ENCODE measurements at regions not wholly inside any gene's neighbourhood (a gene's known extent, or its start where the extent isn't known, plus 50 kb on each side); places are given as distances from the start of the nearest gene placed in this dataset.

DNA sequence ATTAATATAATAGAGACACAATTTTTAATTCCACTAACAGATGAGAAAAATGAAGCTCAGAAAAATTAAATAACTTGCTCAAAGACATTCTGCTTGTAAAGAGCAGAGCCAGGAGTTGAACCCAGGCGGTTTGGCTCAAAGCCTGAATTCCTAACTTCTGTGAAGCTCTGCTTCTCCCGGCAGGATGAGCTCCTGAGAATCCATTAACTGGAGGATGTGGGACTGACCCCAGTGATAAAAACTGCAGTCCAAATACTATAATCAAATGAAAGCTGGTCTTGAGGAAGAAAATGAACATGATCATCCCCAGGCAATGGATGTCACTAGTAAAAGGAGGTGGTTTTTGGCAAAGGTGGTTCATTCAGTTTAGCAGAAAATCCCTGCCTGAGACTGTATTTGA, 898.2 kb downstream of the CCSER2 start:
- H3K79me2 ChIP-seq (ENCODE audit: insufficient read depth, low read length), result no peaks in the 10 kb centered on the region
- no peak overlapping the region for H3K27ac ChIP-seq (ENCODE audit: low read depth, low read length)
- no peaks in the 10 kb centered on the region for H3K27me3 ChIP-seq (ENCODE audit: low read length)
- H3K9me2 ChIP-seq (replicated peaks; ENCODE audit: insufficient read depth, low read length), result no peaks in the 10 kb centered on the region
- no peak overlapping the region for H3K4me2 ChIP-seq (ENCODE audit: low read depth, low read length, poor library complexity, severe bottlenecking)
- H3K4me3 ChIP-seq (ENCODE audit: insufficient read depth, low read length, poor library complexity, severe bottlenecking), result no peak overlapping the region
- TF ChIP-seq, protein P1, sequence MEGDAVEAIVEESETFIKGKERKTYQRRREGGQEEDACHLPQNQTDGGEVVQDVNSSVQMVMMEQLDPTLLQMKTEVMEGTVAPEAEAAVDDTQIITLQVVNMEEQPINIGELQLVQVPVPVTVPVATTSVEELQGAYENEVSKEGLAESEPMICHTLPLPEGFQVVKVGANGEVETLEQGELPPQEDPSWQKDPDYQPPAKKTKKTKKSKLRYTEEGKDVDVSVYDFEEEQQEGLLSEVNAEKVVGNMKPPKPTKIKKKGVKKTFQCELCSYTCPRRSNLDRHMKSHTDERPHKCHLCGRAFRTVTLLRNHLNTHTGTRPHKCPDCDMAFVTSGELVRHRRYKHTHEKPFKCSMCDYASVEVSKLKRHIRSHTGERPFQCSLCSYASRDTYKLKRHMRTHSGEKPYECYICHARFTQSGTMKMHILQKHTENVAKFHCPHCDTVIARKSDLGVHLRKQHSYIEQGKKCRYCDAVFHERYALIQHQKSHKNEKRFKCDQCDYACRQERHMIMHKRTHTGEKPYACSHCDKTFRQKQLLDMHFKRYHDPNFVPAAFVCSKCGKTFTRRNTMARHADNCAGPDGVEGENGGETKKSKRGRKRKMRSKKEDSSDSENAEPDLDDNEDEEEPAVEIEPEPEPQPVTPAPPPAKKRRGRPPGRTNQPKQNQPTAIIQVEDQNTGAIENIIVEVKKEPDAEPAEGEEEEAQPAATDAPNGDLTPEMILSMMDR (IDR thresholded peaks at IDR 0.05; ENCODE audit: insufficient read depth, low read length, poor library complexity, severe bottlenecking), result no peak
- TF ChIP-seq EZH2phosphoT487 (conservative IDR thresholded peaks at IDR 0.05; ENCODE audit: low read length), result no peak
- no peak overlapping the region for H3K9ac ChIP-seq (ENCODE audit: low read length)
- H4K20me1 ChIP-seq (ENCODE audit: low read depth, low read length), result no peaks in the 10 kb centered on the region
- no peaks in the 10 kb centered on the region for H3F3A ChIP-seq (ENCODE audit: insufficient read depth)
- H2AFZ ChIP-seq (ENCODE audit: low read depth, low read length, severe bottlenecking), result no peak overlapping the region
- no peaks in the 10 kb centered on the region for H3K9me3 ChIP-seq (ENCODE audit: insufficient read depth, low read length)
- H3K36me3 ChIP-seq (ENCODE audit: low read length), result no peaks in the 10 kb centered on the region

DNA sequence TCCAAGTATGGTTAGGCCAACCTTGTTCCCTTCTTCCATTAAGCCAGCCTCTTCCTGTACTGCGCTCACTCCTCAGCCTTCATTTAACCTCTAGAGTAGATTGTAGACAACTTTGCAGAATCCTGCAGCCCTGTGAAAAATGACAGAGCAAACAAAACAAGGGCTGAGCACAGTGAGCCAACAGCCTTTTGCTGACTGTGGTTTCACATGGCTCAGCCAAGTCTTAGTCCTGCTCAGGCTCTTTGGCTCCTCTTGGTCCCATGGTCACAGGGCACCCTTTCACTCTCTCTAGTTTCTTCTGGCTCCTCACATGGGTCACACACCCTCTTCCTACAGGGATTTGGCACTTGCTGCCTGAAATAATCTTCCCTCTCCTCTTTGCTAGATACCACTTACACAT, 900.3 kb downstream of the CCSER2 start:
- H3K9me2 ChIP-seq (replicated peaks; ENCODE audit: insufficient read depth, low read length), result no peaks in the 10 kb centered on the region
- no peaks in the 10 kb centered on the region for H3K79me2 ChIP-seq (ENCODE audit: insufficient read depth, low read length)
- H2AFZ ChIP-seq (ENCODE audit: low read depth, low read length, severe bottlenecking), result no peak overlapping the region
- no peak overlapping the region for H3K4me3 ChIP-seq (ENCODE audit: insufficient read depth, low read length, poor library complexity, severe bottlenecking)
- H3F3A ChIP-seq (ENCODE audit: insufficient read depth), result no peaks in the 10 kb centered on the region
- H3K9me3 ChIP-seq (ENCODE audit: insufficient read depth, low read length), result no peaks in the 10 kb centered on the region
- H3K27ac ChIP-seq (ENCODE audit: low read depth, low read length), result no peak overlapping the region
- no peak for TF ChIP-seq EZH2phosphoT487 (conservative IDR thresholded peaks at IDR 0.05; ENCODE audit: low read length)
- TF ChIP-seq, protein P1 (IDR thresholded peaks at IDR 0.05; ENCODE audit: insufficient read depth, low read length, poor library complexity, severe bottlenecking), result no peak
- H3K36me3 ChIP-seq (ENCODE audit: low read length), result no peaks in the 10 kb centered on the region
- H3K4me2 ChIP-seq (ENCODE audit: low read depth, low read length, poor library complexity, severe bottlenecking), result no peak overlapping the region
- no peaks in the 10 kb centered on the region for H3K27me3 ChIP-seq (ENCODE audit: low read length)
- no peaks in the 10 kb centered on the region for H4K20me1 ChIP-seq (ENCODE audit: low read depth, low read length)
- H3K9ac ChIP-seq (ENCODE audit: low read length), result no peak overlapping the region

DNA sequence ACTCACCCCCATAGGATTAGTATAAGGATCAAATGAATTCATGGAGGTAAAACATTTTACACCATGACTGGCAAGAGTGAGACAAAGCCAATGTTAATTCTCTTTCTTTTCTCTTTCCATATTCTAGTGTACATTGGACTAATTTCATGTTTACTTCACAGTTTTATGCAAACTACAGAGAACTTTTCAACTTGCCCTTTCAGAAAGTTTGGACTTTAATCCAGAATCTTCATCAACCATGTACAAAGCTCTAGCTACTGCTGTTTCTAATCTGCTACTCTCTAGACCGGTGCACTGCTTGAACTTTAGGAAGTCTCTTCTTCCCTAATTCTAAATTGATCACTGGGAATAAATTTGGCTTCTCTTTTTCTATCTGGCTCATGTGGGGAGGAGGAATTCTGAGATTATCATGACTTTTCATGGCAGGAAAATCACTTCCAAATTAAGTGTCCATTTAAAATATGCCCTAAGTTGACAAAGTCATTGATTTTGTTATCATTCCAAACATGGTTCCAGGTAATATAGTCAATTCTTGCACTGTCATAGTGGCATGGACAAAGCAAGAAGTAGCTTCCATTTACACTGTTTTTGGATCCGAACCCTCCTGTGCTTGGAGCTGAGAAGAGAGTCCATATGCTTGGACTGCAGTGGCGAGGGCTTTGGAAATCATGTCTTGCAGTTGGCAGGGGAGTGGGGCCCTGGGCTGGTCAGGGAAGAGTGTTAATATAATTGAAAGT, 903.3 kb downstream of the CCSER2 start:
- H3K36me3 ChIP-seq (ENCODE audit: low read length), result no peaks in the 10 kb centered on the region
- no peaks in the 10 kb centered on the region for H3F3A ChIP-seq (ENCODE audit: insufficient read depth)
- no peaks in the 10 kb centered on the region for H3K27me3 ChIP-seq (ENCODE audit: low read length)
- H3K4me2 ChIP-seq (ENCODE audit: low read depth, low read length, poor library complexity, severe bottlenecking), result no peak overlapping the region
- H3K4me3 ChIP-seq (ENCODE audit: insufficient read depth, low read length, poor library complexity, severe bottlenecking), result no peak overlapping the region
- no peaks in the 10 kb centered on the region for H4K20me1 ChIP-seq (ENCODE audit: low read depth, low read length)
- H3K79me2 ChIP-seq (ENCODE audit: insufficient read depth, low read length), result no peaks in the 10 kb centered on the region
- H3K9me3 ChIP-seq (ENCODE audit: insufficient read depth, low read length), result no peaks in the 10 kb centered on the region
- TF ChIP-seq EZH2phosphoT487 (conservative IDR thresholded peaks at IDR 0.05; ENCODE audit: low read length), result no peak
- H2AFZ ChIP-seq (ENCODE audit: low read depth, low read length, severe bottlenecking), result no peak overlapping the region
- H3K27ac ChIP-seq (ENCODE audit: low read depth, low read length), result no peak overlapping the region
- H3K9ac ChIP-seq (ENCODE audit: low read length), result no peak overlapping the region
- no peaks in the 10 kb centered on the region for H3K9me2 ChIP-seq (replicated peaks; ENCODE audit: insufficient read depth, low read length)

DNA sequence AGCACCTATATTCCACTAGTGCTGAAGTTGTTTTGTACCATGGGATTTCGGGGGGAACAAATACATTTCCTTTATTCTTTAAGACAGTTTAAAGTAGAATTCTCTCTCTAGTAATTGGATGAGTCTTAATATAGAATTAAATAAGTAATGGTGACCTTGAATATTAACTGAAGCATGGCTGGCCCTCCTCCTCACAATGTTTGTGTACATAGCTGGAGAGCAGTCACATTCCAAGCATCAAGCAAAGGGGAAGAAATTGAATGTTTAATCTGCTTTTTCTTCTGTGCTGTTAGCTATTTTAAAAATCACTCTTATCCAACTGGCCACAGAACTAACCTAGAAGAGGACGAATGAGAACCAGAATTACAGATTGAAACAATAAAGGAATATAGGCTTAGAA, 906.9 kb downstream of the CCSER2 start:
- no peak overlapping the region for H3K27ac ChIP-seq (ENCODE audit: low read depth, low read length)
- H2AFZ ChIP-seq (ENCODE audit: low read depth, low read length, severe bottlenecking), result no peak overlapping the region
- no peak overlapping the region for H3K9ac ChIP-seq (ENCODE audit: low read length)
- H3K4me2 ChIP-seq (ENCODE audit: low read depth, low read length, poor library complexity, severe bottlenecking), result no peak overlapping the region
- no peaks in the 10 kb centered on the region for H3K9me3 ChIP-seq (ENCODE audit: insufficient read depth, low read length)
- no peaks in the 10 kb centered on the region for H3K36me3 ChIP-seq (ENCODE audit: low read length)
- H3K27me3 ChIP-seq (ENCODE audit: low read length), result no peaks in the 10 kb centered on the region
- H3K4me3 ChIP-seq (ENCODE audit: insufficient read depth, low read length, poor library complexity, severe bottlenecking), result no peak overlapping the region
- no peaks in the 10 kb centered on the region for H3K9me2 ChIP-seq (replicated peaks; ENCODE audit: insufficient read depth, low read length)
- TF ChIP-seq, protein P1 (IDR thresholded peaks at IDR 0.05; ENCODE audit: insufficient read depth, low read length, poor library complexity, severe bottlenecking), result no peak
- TF ChIP-seq EZH2phosphoT487 (conservative IDR thresholded peaks at IDR 0.05; ENCODE audit: low read length), result no peak
- no peaks in the 10 kb centered on the region for H4K20me1 ChIP-seq (ENCODE audit: low read depth, low read length)
- H3K79me2 ChIP-seq (ENCODE audit: insufficient read depth, low read length), result no peaks in the 10 kb centered on the region
- no peaks in the 10 kb centered on the region for H3F3A ChIP-seq (ENCODE audit: insufficient read depth)
